Stimulated activated naive CD4-positive, alpha-beta T cell treated with Interleukin-2 at 50 U/mL for 16 hours (primary cell): ENCODE measurements at regions not wholly inside any gene's neighbourhood (a gene's known extent, or its start where the extent isn't known, plus 50 kb on each side); places are given as distances from the start of the nearest gene placed in this dataset.
"Not testable (repeated sequence)": the region's sequence is repeated elsewhere in the genome, so short reads cannot be mapped to it uniquely, and the experiment has no call there.

ENCODE experiments used
- DNase-seq: peaks from one replicate; lab custom pipeline; 2025; lab: John Stamatoyannopoulos, UW

- DNase-seq = not testable (repeated sequence)
Measured at GRCh38 chr11:3514635-3515424, 127.0 kb downstream of the ART5 start.

- not testable (repeated sequence) for DNase-seq
Measured at GRCh38 chr11:3513311-3513710, 128.5 kb downstream of the ART5 start.

GRCh38 chr11:3512751-3513150, 129.0 kb downstream of the ART5 start:
- not testable (repeated sequence) for DNase-seq

- DNase-seq = peak; percentile 49
Measured at GRCh38 chr11:3512133-3512703, 129.6 kb downstream of the ART5 start.

GRCh38 chr11:3511416-3512132, 130.2 kb downstream of the ART5 start:
- not testable (repeated sequence) for DNase-seq

- DNase-seq = not testable (repeated sequence)
Measured at GRCh38 chr11:3509563-3509962, 130.6 kb upstream of the ZNF195 start.

GRCh38 chr11:3499198-3499597, 120.3 kb upstream of the ZNF195 start:
- DNase-seq = not testable (repeated sequence)

GRCh38 chr11:3498356-3498755, 119.4 kb upstream of the ZNF195 start:
- DNase-seq = not testable (repeated sequence)

- not testable (repeated sequence) for DNase-seq
Measured at GRCh38 chr11:3493152-3493551, 114.2 kb upstream of the ZNF195 start.

GRCh38 chr11:3488003-3488402, 109.1 kb upstream of the ZNF195 start:
- DNase-seq = not testable (repeated sequence)

GRCh38 chr11:3485737-3486136, 106.8 kb upstream of the ZNF195 start:
- not testable (repeated sequence) for DNase-seq

GRCh38 chr11:3476937-3477885, 98.3 kb upstream of the ZNF195 start:
- not testable (repeated sequence) for DNase-seq

GRCh38 chr11:3476084-3476936, 97.4 kb upstream of the ZNF195 start:
- DNase-seq = not testable (repeated sequence)

- not testable (repeated sequence) for DNase-seq
Measured at GRCh38 chr11:3468963-3469362, 90.0 kb upstream of the ZNF195 start.

- not testable (repeated sequence) for DNase-seq
Measured at GRCh38 chr11:3467599-3467998, 88.7 kb upstream of the ZNF195 start.

GRCh38 chr11:3455666-3456065, 76.7 kb upstream of the ZNF195 start:
- DNase-seq = not testable (repeated sequence)

- not testable (repeated sequence) for DNase-seq
Measured at GRCh38 chr11:3454844-3455243, 75.9 kb upstream of the ZNF195 start.

GRCh38 chr11:3453596-3454256, 74.8 kb upstream of the ZNF195 start:
- DNase-seq = not testable (repeated sequence)

GRCh38 chr11:3450822-3451221, 71.9 kb upstream of the ZNF195 start:
- DNase-seq = not testable (repeated sequence)

GRCh38 chr11:3445535-3445934, 66.6 kb upstream of the ZNF195 start:
- DNase-seq = not testable (repeated sequence)
